Cardiac muscle cell (in vitro differentiated cells and primary cell): ENCODE measurements at regions not wholly inside any gene's neighbourhood (a gene's known extent, or its start where the extent isn't known, plus 50 kb on each side); places are given as distances from the start of the nearest gene placed in this dataset.
"Not testable (repeated sequence)": the region's sequence is repeated elsewhere in the genome, so short reads cannot be mapped to it uniquely, and the experiment has no call there.

Experiments used
- DNase-seq, 2 donors: peaks; one replicate each; pipeline versions ENCODE4 v3.0.0 to v3.0.0-alpha.2; 2010 to 2017; ENCODE audit warnings: low read depth in 1 of 2, low spot score in 1 of 2
- H3K27ac ChIP-seq: fragments of 200-600 bp; sonication (generic); 2 replicates; pipeline ENCODE4 v1.5.1; 2016
- H3K27me3 ChIP-seq: fragments of 200-600 bp; sonication (generic); 2 replicates; pipeline ENCODE4 v1.6.0; 2016; ENCODE audit warnings: control low read depth
- H3K36me3 ChIP-seq: fragments of 200-600 bp; sonication (generic); 2 replicates; pipeline ENCODE4 v1.5.1; 2016; ENCODE audit warnings: control low read depth
- H3K4me1 ChIP-seq: fragments of 200-600 bp; sonication (generic); 2 replicates; pipeline ENCODE4 v1.8.1; 2017; ENCODE audit warnings: low read depth, mild to moderate bottlenecking, mixed run types
- H3K4me3 ChIP-seq: fragments of 200-600 bp; sonication (generic); 2 replicates; pipeline ENCODE4 v1.5.1; 2016; ENCODE audit warnings: mild to moderate bottlenecking
- H3K9me3 ChIP-seq: fragments of 200-600 bp; sonication (generic); 2 replicates; pipeline ENCODE4 v1.5.1; 2017; ENCODE audit warnings: low read depth, mild to moderate bottlenecking, control low read depth
- TF ChIP-seq, protein P1 (sequence below): IDR thresholded peaks from 2 replicates; pipeline ENCODE4 v1.5.1; 2012; ENCODE audit warnings: low read depth, mild to moderate bottlenecking, low read length

DNA sequence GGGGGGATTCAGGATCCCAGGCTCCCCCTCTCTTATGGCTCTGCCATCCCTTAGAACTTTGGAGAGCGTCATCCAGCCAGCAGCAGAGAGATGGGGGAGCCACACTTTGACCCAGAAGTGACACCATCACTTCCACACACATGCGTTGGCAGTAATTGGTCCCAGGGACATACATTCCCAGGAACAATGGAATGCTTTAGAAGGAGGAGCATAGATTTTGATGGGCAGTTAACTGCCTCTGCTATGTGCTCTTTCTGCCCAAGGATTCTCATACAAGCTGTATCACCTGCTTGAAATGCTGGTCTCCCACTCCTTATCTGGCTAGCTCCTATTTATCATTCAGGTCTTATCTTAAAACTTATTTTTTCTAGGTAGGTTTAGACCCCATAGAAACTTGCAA lies 109.0 kb upstream of the RPH3A start:
- H3K27ac ChIP-seq, result no peak overlapping the region
- no peaks in the 10 kb centered on the region for H3K36me3 ChIP-seq
- TF ChIP-seq, protein P1, sequence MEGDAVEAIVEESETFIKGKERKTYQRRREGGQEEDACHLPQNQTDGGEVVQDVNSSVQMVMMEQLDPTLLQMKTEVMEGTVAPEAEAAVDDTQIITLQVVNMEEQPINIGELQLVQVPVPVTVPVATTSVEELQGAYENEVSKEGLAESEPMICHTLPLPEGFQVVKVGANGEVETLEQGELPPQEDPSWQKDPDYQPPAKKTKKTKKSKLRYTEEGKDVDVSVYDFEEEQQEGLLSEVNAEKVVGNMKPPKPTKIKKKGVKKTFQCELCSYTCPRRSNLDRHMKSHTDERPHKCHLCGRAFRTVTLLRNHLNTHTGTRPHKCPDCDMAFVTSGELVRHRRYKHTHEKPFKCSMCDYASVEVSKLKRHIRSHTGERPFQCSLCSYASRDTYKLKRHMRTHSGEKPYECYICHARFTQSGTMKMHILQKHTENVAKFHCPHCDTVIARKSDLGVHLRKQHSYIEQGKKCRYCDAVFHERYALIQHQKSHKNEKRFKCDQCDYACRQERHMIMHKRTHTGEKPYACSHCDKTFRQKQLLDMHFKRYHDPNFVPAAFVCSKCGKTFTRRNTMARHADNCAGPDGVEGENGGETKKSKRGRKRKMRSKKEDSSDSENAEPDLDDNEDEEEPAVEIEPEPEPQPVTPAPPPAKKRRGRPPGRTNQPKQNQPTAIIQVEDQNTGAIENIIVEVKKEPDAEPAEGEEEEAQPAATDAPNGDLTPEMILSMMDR, result no peak
- H3K27me3 ChIP-seq, result no peaks in the 10 kb centered on the region
- H3K4me1 ChIP-seq, result no peaks in the 10 kb centered on the region
- no peak overlapping the region for H3K4me3 ChIP-seq
- DNase-seq, result no peak
- no peaks in the 10 kb centered on the region for H3K9me3 ChIP-seq

DNA sequence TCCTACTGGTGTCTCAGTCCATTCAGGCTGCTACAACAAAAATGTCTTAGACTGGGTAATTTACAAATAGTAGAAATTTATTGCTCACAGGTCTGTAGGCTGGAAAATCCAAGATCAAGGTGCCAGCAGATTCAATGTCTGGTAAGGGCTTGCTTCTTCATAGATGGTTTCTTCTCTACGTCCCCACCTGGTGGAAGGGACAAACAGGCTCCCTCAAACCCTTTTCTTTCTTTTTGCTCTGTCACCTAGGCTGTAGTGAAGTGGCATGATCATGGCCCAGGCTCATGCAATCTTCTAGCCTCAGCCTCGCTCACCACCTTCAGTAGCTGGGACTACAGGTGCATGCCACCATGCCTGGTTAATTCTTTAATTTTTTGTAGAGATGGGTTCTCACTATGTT lies 106.8 kb upstream of the RPH3A start:
- Histone ChIP-seq H3K27ac (no peak overlapping the region), H3K4me1 (no peaks in the 10 kb centered on the region), H3K27me3 (no peaks in the 10 kb centered on the region), H3K9me3 (no peaks in the 10 kb centered on the region), H3K36me3 (no peaks in the 10 kb centered on the region), H3K4me3 (no peak overlapping the region)
- no peak for DNase-seq
- TF ChIP-seq, protein P1, result no peak

DNA sequence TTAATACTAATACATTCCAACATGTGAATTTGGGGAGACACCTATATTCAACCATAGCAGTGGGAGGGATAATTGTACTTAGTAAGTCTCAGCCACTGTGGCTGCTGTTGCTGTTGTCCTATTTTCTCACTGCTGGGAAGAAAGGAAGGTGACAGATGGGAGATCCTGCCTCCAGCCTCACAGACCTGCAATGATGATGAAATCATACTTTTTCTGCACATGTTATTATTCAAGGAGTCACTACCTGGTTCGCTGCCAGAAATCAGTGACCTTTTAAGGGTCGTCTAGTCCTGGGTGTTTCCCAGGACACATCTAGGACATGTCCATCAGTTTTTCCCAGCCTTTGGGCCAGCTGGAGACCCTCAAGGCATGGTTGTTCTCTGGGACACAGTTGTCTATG lies 106.2 kb upstream of the RPH3A start:
- no peaks in the 10 kb centered on the region for H3K36me3 ChIP-seq
- H3K4me1 ChIP-seq, result no peaks in the 10 kb centered on the region
- no peaks in the 10 kb centered on the region for H3K9me3 ChIP-seq
- no peak overlapping the region for H3K27ac ChIP-seq
- TF ChIP-seq, protein P1, result no peak
- DNase-seq, result no peak
- H3K27me3 ChIP-seq, result no peaks in the 10 kb centered on the region
- no peak overlapping the region for H3K4me3 ChIP-seq

DNA sequence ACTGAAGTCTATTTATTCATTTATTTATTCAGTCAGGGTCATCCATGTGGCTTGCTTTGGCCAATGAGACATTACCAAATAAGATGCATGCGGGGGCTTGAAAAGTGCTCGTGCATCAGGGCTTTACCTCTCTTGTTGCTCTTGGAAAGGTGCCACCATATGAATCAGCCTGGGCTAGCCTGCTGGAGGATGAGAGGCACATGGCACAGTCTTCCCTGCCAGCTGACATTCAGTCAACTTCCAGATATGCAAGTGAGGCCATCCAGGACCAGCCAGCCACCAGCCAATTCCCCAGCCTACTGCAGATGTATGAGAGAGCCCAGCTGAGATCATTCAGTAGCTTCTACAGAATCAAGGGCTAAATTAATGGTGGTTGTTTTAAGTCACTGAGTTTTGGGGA lies 105.2 kb upstream of the RPH3A start:
- DNase-seq, result peak in 1 of 2 donors; percentile 8
- Histone ChIP-seq H3K27ac (no peak overlapping the region), H3K36me3 (no peaks in the 10 kb centered on the region), H3K9me3 (no peaks in the 10 kb centered on the region), H3K4me1 (no peaks in the 10 kb centered on the region), H3K27me3 (no peaks in the 10 kb centered on the region), H3K4me3 (no peak overlapping the region)
- TF ChIP-seq, protein P1, result no peak

DNA sequence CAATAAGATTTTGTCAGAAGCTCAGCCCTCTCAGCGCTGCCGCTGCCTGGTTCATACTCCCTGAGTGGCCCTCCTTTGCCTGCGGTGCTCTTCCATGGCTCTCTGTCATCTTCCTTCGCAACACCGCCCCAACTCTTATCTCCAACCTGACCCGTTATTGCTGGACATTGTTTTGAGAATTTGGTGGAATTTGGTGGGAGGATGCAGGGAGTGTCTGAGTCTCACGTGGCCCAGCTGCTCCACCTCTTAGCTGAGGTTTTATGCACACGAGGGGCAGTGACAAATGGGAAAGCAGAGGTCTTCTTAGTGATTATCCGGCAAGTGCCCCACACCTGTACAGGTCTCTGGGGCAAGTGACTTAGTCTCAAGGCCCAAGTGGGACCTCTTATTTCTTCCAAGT lies 97.5 kb upstream of the RPH3A start:
- H3K36me3 ChIP-seq, result no peaks in the 10 kb centered on the region
- H3K4me3 ChIP-seq, result no peak overlapping the region
- peaks cover 2% of the 10 kb centered on the region for H3K27me3 ChIP-seq
- TF ChIP-seq, protein P1, result no peak
- H3K27ac ChIP-seq, result no peak overlapping the region
- no peaks in the 10 kb centered on the region for H3K4me1 ChIP-seq
- H3K9me3 ChIP-seq, result no peaks in the 10 kb centered on the region
- DNase-seq, result no peak

DNA sequence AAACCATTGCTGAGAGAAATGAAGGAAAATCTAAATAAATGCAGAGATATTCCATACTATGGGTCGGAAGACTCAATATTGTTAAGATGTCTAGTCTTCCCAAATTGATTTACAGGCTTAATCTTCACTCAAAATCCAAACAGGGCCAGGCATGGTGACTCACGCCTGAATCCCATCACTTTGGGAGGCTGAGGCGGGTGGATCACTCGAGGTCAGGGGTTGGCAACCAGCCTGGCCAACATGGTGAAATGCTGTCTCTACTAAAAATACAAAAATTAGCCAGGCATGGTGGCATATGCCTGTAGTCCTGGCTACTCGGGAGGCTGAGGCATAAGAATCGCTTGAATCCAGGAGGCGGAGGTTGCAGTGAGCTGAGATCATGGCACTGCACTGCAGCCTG lies 94.1 kb upstream of the RPH3A start:
- not testable (repeated sequence) for H3K4me3 ChIP-seq, H3K27me3 ChIP-seq, DNase-seq, H3K27ac ChIP-seq, H3K9me3 ChIP-seq, H3K4me1 ChIP-seq, H3K36me3 ChIP-seq
